Stimulated activated CD8-positive, alpha-beta memory T cell treated with anti-CD3 and anti-CD28 coated beads, Interleukin-2, amount 100 ng/mL, for 48 hours (primary cell): ENCODE measurements at regions not wholly inside any gene's neighbourhood (a gene's known extent, or its start where the extent isn't known, plus 50 kb on each side); places are given as distances from the start of the nearest gene placed in this dataset.
"Not testable (repeated sequence)": the region's sequence is repeated elsewhere in the genome, so short reads cannot be mapped to it uniquely, and the experiment has no call there.

Source experiments
- DNase-seq, 2 donors: peaks; one replicate each; pipeline ENCODE4 v3.0.0-alpha.2; 2020; ENCODE audit warnings: low read depth in 2 of 2

DNA sequence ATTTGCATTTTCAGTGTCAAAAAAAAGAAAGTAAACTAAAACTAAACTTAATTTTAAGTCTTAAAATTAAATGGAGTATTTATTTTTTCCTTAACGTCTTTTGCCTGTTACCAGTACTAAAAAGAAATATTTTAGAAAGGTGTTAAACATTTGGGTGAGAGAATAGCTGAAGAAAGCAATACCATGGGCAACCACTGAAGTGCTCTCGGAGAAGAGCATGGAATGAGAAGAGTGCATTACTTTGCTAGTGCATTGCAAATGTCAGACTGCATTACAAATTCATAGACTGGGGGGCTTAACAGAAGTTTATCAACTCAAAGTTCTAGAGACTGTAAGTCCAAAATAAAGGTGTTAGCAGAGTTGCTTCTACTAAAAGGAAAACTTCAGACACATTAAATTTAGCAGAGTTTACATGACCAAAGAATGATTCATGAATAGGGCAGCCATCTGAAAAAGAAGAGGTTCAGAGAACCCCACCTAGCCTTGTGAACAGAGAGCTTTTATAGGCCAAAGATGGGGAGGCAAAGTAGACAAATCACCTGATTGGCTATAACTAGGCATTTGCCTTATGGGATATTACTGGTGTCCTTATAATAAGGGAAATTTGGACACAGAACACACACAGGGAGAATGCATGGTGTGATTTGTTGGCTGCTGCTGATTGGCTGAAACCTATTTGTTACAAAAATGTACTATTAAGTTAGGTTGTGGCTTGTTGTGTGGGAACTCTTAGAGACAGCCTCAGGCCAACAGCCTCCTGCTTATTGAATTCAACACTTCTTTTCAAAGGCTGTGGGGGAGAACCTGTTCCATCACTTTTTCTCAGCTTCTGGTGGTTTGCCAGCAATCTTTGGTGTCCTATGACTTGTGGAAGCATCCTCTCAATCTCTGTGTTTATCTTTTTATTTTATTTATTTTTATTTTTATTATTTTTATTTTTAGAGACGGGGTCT lies 106.7 kb upstream of the RREB1 start:
- no peak for DNase-seq

DNA sequence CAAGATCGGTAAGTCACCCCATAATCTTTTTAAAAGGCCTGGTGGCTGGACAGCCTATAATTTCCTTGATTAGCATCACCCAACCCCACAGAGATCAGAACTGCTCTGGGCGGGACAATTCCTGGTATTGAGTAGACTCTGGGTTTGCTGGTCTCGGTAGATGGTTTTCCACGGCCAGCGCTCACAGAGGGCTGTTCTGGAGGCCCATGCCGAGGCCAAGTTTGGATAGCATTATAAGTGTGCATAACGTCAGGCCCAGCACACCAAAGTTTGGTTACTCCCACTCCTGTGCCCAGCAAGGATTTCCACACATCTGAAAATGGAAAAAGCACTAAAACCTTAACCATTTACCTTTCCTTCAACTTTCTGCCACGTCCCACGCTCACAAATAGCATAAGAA lies 104.7 kb upstream of the RREB1 start:
- DNase-seq: no peak

GRCh38 chr6:7004581-7005297 lies 103.0 kb upstream of the RREB1 start:
- no peak for DNase-seq

- no peak for DNase-seq
These were observed 101.1 kb upstream of the RREB1 start for GRCh38 chr6:7006515-7007191.

DNA sequence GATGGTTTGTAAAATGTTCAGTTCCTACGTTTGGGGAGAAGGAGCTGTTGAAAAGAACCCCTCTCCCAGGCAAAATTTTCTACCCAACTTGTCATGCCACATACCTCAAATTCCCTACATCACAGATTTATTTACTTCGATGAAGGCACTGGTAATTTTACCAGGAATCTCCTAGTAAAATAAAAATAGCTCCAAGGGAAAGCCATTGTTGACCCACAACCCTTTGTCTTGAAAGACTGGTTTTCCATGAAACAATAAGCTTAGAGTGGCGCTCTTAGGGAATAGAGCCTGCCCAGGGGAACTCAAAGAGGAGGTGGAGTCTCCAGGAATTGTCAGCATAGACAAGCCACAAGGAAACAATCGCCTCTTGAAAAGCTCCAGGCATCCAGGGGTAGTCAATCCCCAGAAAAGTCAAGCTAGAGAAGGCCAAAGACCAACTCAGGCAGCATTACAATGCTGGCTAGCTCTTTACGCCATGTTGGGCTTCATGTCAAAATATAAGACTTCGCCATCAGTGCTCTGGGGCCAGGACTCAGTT lies 99.2 kb upstream of the RREB1 start:
- no peak for DNase-seq

DNA sequence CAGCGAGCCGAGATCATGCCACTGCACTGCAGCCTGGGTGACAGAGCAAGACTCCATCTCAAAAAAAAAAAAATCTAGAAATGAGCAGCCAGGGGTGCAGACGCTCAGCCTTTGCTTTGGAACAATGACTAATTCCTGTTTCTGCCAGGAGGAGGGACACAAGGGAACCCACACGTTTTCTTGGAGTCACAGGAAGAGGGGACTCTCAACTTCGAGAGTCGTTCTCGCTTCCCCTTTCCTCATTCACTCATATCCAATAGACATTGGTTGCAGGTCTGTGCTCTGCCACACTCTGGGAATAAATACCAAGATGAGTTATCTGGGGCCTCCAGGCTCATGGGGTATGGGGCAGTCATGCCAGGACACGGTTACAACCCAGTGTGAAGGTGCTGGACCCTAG lies 91.5 kb upstream of the RREB1 start:
- DNase-seq: no peak

- no peak for DNase-seq
These were observed 86.5 kb upstream of the RREB1 start for GRCh38 chr6:7021301-7021700.

DNA sequence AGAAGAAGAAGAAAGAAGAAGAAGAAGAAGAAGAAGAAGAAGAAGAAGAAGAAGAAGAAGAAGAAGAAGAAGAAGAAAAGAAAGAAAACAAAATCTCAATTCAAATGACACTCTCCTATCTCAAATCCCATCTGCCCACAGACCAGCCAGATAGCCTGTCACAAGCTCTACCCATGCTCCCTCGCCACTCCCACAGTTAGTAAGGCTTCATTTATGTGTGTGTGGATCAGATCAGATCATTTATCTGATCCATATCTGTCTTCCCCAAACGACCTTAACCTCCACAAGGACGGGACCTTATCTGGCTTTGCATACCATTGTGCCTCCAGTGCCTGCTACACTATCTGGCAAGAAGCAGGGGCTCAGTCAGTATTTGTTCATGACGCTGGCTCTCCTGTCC lies 81.9 kb upstream of the RREB1 start:
- DNase-seq: no peak

GRCh38 chr6:7028963-7029362 lies 78.8 kb upstream of the RREB1 start:
- DNase-seq: not testable (repeated sequence)

- DNase-seq: not testable (repeated sequence)
These were observed 76.8 kb upstream of the RREB1 start for GRCh38 chr6:7030968-7031367.

- DNase-seq: no peak
These were observed 74.6 kb upstream of the RREB1 start for GRCh38 chr6:7033202-7033601.

DNA sequence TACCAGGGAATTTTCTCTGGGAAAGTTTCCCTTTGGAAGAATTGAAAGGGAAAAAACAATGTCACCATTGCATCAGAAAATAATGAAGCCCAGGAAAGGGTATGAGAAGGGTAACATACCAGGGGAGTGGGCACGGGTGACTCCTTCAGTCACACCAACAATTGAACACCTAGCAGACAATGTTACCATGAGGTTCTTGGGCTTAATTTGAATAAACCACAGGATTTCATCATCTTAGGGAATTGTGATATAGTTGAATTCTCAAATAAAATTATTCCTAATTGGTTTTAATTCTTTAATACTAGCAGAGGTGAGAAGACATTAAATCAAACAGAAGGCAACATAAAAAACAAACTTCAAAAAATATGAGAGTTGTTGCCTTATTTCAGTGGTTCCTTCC lies 73.7 kb upstream of the RREB1 start:
- DNase-seq: no peak

DNA sequence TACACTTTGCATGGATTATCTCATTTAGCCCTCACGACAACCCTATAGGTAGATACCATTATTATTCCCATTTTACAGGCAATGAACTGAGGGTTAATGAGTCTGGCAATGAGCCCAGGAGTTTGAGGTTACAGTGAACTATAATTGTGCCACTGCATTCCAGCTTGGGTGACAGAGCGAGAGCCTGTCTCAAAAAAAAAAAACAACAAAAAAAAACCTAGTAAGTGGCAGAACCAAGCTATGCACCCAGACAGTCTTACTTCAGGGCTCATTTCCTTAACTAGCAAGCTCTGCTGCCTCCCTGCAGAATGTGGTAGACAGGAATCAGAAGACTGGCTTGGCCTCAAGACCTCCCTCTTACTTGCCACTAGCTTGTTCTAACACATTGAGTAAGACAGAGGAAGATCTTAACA lies 71.9 kb upstream of the RREB1 start:
- no peak for DNase-seq

- no peak for DNase-seq
These were observed 66.2 kb upstream of the RREB1 start for GRCh38 chr6:7041511-7042026.

- no peak for DNase-seq
These were observed 65.6 kb upstream of the RREB1 start for GRCh38 chr6:7042056-7042653.

GRCh38 chr6:7042654-7043545 lies 64.9 kb upstream of the RREB1 start:
- no peak for DNase-seq

GRCh38 chr6:7045331-7045730 lies 62.4 kb upstream of the RREB1 start:
- DNase-seq: no peak

DNA sequence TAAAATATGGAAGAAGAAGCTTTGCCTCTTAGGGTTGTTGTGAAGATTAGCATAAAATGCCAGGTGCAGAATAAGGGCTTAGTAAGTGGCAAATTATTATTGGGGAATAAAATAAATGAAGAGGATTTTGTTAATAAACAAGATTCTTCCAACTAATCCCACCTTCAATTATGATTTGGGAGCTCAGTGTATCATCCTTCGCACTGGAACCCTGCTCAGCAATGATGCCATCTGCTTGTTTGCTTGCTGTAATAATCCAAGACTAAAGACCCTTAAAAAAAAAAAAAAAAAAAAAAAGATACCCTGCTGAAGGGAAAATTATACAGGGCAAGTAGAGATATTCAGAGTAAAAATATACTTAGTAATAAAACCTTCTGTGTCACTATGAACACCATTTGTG lies 62.0 kb upstream of the RREB1 start:
- no peak for DNase-seq

DNA sequence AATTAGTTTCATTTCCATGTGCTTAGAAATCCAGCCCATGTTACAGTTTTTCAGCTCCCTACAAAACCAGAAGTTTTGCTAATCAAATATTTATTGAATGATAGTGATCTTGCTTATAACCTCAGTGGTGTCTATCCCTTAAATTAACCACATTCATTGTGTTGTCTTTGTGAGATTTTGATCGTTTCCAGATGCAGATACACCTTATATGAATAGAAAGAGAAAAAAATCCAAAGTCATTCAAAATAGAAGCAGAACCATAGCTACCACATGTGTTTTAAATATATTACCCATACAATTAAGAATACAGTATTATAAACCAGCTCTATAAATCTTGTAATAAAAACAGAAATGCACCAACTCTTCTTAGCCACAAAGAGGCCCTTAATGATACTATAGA lies 60.6 kb upstream of the RREB1 start:
- no peak for DNase-seq

DNA sequence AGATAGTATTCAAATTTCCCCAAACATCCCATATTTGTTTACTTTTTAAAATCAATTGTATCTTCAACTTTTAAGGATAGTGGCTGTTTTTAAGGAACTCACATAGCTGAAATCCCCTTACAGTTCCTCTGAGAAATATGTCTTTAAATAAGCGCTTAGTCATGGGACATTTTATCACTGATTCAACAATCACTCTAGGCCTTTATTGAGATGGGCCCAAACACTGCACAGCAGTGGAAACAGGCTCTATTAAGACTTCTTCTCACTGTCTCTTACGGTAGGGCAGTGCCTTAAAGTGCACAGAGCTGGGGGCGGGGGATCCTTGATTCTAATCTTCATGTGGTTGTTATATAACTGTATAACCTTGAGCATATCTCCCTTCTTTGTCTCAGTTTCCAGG lies 59.8 kb upstream of the RREB1 start:
- DNase-seq: no peak

GRCh38 chr6:7048894-7049293 lies 58.9 kb upstream of the RREB1 start:
- no peak for DNase-seq
